ENCODE measurements at regions not wholly inside any gene's neighbourhood (a gene's known extent, or its start where the extent isn't known, plus 50 kb on each side); places are given as distances from the start of the nearest gene placed in this dataset.

- DNase-seq: no peak
These were observed 51.5 kb upstream of the NMNAT3 start for GRCh38 chr3:139729300-139729699.

- DNase-seq: no peak
These were observed 50.6 kb upstream of the NMNAT3 start for GRCh38 chr3:139728414-139728813.

All from NCI-H2081 (cell line).